ENCODE measurements at regions not wholly inside any gene's neighbourhood (a gene's known extent, or its start where the extent isn't known, plus 50 kb on each side); places are given as distances from the start of the nearest gene placed in this dataset.

DNA sequence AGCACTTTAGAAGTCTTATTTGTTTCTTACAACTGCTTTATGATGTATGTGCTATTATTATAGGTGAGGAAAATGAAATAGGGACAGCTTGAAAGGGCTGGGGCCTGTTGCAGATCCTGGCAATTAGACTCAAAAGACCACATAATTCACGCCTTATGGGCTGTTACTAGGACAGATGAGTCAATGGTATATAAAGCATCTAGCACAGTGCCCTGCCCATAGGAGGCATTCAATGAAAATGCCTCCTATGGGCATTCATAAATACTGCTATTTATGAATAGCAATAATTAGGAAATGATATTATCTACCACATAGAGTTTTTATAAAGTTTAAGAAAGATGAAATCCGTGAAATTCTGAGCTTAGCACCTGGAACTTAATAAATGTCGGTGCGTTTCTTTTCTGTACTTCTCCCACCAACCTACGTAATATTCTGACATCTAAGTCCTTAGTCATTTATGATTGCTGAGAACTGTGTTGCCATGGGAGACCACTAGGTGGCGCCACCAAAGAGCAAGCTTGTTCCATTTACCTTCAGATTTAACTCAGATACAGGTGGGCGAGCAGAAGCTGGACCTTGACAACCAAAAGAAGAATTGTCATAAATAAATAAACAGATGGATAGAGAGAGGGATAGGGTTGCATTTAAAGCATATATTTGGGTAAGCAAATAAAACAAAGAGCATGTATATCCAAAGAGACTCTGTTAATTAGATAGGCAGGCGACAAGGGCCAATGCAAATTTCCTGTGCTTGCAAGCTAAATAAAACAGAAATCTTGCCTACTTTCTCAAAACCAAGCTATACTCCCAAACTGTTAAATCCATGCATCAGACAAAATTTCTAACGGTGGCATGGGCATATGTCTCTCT, 699.9 kb downstream of the INHBA start:
- Histone ChIP-seq H3K4me3 (no peak overlapping the region), H3K4me1 (peaks cover 6 to 21% of the 10 kb centered on the region in 2 donors), H3K9me3 (peaks cover 0 to 2% of the 10 kb centered on the region in 2 donors), H3K27me3 (no peaks in the 10 kb centered on the region), H3K36me3 (no peaks in the 10 kb centered on the region), H3K27ac (no peak overlapping the region)
- ATAC-seq (peak; percentile 40), DNase-seq (no peak)
- intact Hi-C loops (cut with DNase I) = no loop called here
- TF ChIP-seq, protein P1, sequence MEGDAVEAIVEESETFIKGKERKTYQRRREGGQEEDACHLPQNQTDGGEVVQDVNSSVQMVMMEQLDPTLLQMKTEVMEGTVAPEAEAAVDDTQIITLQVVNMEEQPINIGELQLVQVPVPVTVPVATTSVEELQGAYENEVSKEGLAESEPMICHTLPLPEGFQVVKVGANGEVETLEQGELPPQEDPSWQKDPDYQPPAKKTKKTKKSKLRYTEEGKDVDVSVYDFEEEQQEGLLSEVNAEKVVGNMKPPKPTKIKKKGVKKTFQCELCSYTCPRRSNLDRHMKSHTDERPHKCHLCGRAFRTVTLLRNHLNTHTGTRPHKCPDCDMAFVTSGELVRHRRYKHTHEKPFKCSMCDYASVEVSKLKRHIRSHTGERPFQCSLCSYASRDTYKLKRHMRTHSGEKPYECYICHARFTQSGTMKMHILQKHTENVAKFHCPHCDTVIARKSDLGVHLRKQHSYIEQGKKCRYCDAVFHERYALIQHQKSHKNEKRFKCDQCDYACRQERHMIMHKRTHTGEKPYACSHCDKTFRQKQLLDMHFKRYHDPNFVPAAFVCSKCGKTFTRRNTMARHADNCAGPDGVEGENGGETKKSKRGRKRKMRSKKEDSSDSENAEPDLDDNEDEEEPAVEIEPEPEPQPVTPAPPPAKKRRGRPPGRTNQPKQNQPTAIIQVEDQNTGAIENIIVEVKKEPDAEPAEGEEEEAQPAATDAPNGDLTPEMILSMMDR (IDR thresholded peaks at IDR 0.05) = peak; percentile 65 to 81

DNA sequence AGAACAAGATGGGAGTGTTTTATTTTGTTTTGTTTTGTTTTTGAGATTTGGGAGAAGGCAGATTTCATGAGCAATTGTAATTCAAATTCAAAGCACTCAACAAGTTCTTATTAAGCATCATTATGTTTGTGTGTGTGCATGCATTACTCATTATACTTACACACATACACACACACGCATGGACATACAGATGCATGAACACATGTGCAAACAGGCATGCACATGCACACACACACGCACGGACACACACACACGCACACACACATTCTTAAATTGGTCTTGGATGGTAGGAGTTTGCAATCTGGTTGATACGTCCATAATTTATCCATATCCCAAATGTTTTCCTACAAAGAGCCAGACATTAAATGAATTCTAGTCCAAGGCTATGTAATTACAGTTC, 702.8 kb downstream of the INHBA start:
- Histone ChIP-seq H3K27me3 (no peaks in the 10 kb centered on the region), H3K27ac (no peak overlapping the region), H3K36me3 (no peaks in the 10 kb centered on the region), H3K4me1 (no peaks in the 10 kb centered on the region), H3K4me3 (no peak overlapping the region), H3K9me3 (peaks cover 0 to 2% of the 10 kb centered on the region in 2 donors)
- intact Hi-C loops (cut with DNase I) = no loop called here
- ATAC-seq = no peak
- TF ChIP-seq, protein P1 (IDR thresholded peaks at IDR 0.05) = no peak
- no peak for DNase-seq

DNA sequence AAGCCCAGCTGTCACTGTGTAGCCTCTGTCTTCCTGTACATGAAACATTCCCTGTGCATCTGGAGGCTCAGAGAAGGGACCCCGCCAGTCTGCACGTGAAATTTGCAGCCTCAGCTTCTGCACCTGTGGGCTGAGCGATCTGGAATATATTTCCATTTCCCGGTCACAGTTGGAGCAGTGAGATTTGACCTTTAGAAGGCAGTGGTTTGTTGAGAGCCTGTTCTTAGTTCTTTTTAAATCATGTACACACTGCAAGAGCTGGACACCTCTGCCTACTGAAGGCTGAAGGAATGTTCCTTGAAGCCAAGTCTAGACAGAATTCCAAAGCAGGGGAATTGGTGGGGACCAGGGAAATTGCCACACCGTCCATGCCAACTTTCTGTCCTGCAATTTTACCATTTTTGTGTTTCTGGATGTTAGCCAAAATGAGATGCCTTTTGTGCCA, 706.6 kb downstream of the INHBA start:
- intact Hi-C loops (cut with DNase I) = no loop called here
- DNase-seq (no peak), ATAC-seq (no peak)

DNA sequence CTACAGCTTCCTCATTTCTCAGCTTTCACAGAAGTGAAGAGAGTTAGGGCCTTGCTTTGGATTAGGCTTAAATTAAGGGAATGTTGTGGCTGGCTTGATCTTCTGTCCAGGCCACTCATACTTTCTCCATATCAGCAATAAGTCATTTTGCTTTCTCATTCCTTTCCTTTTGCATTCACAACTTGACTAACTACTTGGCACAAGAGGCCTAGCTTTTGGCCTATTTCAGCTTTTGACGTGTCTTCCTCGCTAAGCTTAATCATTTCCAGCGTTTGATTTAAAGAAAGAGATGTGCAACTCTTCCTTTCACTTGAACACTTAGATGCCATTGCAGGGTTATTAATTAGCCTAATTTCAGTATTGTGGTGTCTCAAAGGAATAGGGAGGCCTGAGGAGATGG, 712.0 kb downstream of the INHBA start:
- no peak overlapping the region for H3K4me3 ChIP-seq
- no peak overlapping the region for H3K27ac ChIP-seq
- H3K27me3 ChIP-seq = no peaks in the 10 kb centered on the region
- H3K9me3 ChIP-seq = no peaks in the 10 kb centered on the region
- DNase-seq (no peak), ATAC-seq (no peak)
- no peaks in the 10 kb centered on the region for H3K36me3 ChIP-seq
- TF ChIP-seq, protein P1 (IDR thresholded peaks at IDR 0.05) = no peak
- intact Hi-C loops (cut with DNase I) = no loop called here
- H3K4me1 ChIP-seq = no peaks in the 10 kb centered on the region

More for the DNA sequence above, 706.6 kb downstream of the INHBA start:
- Histone ChIP-seq H3K27me3 (no peaks in the 10 kb centered on the region), H3K36me3 (no peaks in the 10 kb centered on the region), H3K9me3 (no peaks in the 10 kb centered on the region), H3K27ac (no peak overlapping the region), H3K4me1 (no peaks in the 10 kb centered on the region), H3K4me3 (no peak overlapping the region)
- TF ChIP-seq, protein P1 (IDR thresholded peaks at IDR 0.05) = no peak

DNA sequence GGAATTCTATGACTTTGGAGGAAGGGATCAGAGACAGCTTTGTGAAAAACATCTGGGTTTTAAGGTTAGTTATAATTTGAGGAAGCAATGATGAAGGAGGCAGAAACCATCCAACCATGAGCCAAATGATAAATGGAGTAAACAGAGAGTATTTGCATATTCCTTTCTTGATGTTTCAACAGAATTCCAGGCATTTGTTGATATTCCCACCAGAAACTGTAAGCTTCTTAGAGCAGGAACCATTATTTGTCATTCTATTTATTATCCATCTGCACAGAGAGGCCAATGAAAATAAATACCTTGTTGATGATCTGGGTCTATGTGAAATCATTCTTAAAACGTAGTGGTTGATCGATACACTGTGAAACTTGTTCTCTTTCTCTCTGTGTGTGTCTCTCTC, 715.3 kb downstream of the INHBA start:
- DNase-seq (no peak), ATAC-seq (no peak)
- Histone ChIP-seq H3K4me3 (no peak overlapping the region), H3K9me3 (no peaks in the 10 kb centered on the region), H3K27me3 (no peaks in the 10 kb centered on the region), H3K4me1 (no peaks in the 10 kb centered on the region), H3K27ac (no peak overlapping the region), H3K36me3 (no peaks in the 10 kb centered on the region)
- intact Hi-C loops (cut with DNase I) = no loop called here
- TF ChIP-seq, protein P1 (IDR thresholded peaks at IDR 0.05) = no peak

Measured in left lung (tissue), 4 donors.